Colonic mucosa (tissue), 4 donors: ENCODE measurements at regions not wholly inside any gene's neighbourhood (a gene's known extent, or its start where the extent isn't known, plus 50 kb on each side); places are given as distances from the start of the nearest gene placed in this dataset.

Experiments
- DNase-seq: peaks from one replicate; pipeline ENCODE4 v3.0.0-alpha.2; 2020
- H3K27ac ChIP-seq: fragments of 200-600 bp; one replicate; pipeline ENCODE4 v1.8.0; 2021
- H3K27me3 ChIP-seq: fragments of 200-600 bp; one replicate; pipeline ENCODE4 v1.8.0; 2021
- H3K36me3 ChIP-seq: fragments of 200-600 bp; one replicate; pipeline ENCODE4 v1.8.0; 2021
- H3K4me1 ChIP-seq: fragments of 200-600 bp; one replicate; pipeline ENCODE4 v1.8.0; 2021; ENCODE audit warnings: mild to moderate bottlenecking
- H3K4me3 ChIP-seq: fragments of 200-600 bp; one replicate; pipeline ENCODE4 v1.8.0; 2021
- H3K9ac ChIP-seq, 2 donors: one replicate each; pipeline ENCODE4 v1.7.0; 2013; ENCODE audit warnings: control low read depth in 2 of 2, low read depth in 2 of 2, low read length in 2 of 2
- H3K9me3 ChIP-seq: fragments of 200-600 bp; one replicate; pipeline ENCODE4 v1.8.0; 2021
- intact Hi-C: fragments of 100-400 bp; cut with DNase I; formaldehyde crosslinking; loops from one replicate; pipeline ENCODE4 v1.14.1; 2022
- TF ChIP-seq, protein P1 (sequence below): fragments of 200-600 bp; IDR thresholded peaks from one replicate; pipeline ENCODE4 v1.8.0; 2022; ENCODE audit warnings: antibody characterized with exemption, mild to moderate bottlenecking
- donor health status: healthy.
- donor health status: DM: no; HTN: no; CAD: no.
- donor health status: DM: no; HTN: no; CAD: no.

DNA sequence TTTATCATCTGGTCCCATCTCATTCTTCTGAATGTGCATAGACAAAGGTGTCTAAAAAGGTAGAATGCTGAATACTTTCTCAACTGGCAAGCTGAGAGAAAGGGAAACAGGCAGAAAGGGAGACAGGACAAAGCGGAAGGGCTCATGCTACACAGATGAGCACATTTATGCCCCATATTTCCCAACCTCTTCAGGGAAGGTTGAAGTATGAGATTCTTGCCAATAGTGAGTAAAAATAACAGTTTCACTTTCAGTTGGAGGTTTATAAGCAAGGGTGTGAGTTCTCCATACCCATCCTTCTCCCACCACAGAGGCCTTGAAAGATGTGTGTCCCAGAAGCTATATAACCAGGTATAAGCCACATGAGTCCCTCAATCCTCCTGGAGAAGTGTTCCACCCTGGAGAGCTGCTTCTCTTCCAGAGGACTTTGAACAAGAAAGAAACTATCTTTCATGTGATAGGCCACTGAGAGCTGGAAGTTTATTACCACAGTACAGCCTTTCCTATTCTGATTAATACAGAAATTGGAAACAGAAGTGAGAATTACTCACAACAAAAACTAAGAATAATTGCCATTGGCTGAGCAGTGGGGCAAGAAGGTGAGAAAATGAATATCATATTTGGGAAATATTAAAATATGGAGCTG, 709.4 kb upstream of the NR2F2 start:
- intact Hi-C loops, result no loop called here
- TF ChIP-seq, protein P1, sequence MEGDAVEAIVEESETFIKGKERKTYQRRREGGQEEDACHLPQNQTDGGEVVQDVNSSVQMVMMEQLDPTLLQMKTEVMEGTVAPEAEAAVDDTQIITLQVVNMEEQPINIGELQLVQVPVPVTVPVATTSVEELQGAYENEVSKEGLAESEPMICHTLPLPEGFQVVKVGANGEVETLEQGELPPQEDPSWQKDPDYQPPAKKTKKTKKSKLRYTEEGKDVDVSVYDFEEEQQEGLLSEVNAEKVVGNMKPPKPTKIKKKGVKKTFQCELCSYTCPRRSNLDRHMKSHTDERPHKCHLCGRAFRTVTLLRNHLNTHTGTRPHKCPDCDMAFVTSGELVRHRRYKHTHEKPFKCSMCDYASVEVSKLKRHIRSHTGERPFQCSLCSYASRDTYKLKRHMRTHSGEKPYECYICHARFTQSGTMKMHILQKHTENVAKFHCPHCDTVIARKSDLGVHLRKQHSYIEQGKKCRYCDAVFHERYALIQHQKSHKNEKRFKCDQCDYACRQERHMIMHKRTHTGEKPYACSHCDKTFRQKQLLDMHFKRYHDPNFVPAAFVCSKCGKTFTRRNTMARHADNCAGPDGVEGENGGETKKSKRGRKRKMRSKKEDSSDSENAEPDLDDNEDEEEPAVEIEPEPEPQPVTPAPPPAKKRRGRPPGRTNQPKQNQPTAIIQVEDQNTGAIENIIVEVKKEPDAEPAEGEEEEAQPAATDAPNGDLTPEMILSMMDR, result no peak
- Histone ChIP-seq H3K27me3 (no peaks in the 10 kb centered on the region), H3K9me3 (no peaks in the 10 kb centered on the region), H3K27ac (no peak overlapping the region), H3K4me1 (no peaks in the 10 kb centered on the region), H3K4me3 (no peak overlapping the region), H3K9ac (no peak overlapping the region), H3K36me3 (no peaks in the 10 kb centered on the region)
- DNase-seq, result no peak

DNA sequence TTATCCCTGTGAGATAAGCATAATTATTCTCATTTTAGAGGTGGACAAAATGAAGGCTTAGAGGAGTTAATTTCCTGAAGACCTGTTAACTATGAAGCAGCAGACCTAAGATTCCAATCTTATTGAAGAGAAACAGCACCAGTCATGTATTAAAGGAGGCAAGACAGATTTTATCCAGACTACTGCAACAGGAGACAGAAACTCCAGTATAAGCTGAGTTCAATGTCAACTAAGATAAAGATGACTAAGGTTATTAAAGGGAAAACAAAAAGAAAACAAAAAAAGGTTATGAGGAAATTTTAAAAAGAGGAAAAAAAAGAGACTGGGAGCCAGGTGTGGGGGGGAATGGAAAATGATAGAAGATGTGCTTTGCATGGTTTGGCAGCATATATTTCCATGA, 707.7 kb upstream of the NR2F2 start:
- no peaks in the 10 kb centered on the region for H3K36me3 ChIP-seq
- no peaks in the 10 kb centered on the region for H3K27me3 ChIP-seq
- intact Hi-C loops, result no loop called here
- no peak for DNase-seq
- H3K27ac ChIP-seq, result no peak overlapping the region
- H3K9me3 ChIP-seq, result no peaks in the 10 kb centered on the region
- TF ChIP-seq, protein P1, result no peak
- no peaks in the 10 kb centered on the region for H3K4me1 ChIP-seq
- H3K4me3 ChIP-seq, result no peak overlapping the region
- H3K9ac ChIP-seq, result no peak overlapping the region

DNA sequence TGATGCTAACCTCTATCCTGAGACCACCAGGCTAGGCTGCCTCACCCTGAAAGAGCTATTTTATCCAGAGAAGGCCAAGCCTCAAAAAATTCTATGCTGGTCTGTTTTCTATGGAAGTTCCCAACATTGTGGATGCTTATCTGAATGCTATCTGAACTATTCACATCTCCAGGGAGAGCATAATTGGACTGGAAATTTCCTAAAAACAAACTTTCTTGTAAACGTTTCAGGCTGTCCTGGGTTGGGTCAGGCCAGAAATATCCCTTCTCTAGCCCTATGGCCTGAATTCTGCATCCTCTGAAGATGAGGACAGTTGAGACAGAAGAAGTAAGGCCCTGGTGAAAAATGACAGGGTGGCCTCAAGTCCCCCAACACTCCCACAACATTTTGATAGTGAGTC, 706.4 kb upstream of the NR2F2 start:
- Histone ChIP-seq H3K9ac (no peak overlapping the region), H3K27ac (no peak overlapping the region), H3K4me1 (no peaks in the 10 kb centered on the region), H3K36me3 (no peaks in the 10 kb centered on the region), H3K27me3 (no peaks in the 10 kb centered on the region), H3K9me3 (no peaks in the 10 kb centered on the region), H3K4me3 (no peak overlapping the region)
- DNase-seq, result no peak
- intact Hi-C loops, result no loop called here
- TF ChIP-seq, protein P1, result no peak

DNA sequence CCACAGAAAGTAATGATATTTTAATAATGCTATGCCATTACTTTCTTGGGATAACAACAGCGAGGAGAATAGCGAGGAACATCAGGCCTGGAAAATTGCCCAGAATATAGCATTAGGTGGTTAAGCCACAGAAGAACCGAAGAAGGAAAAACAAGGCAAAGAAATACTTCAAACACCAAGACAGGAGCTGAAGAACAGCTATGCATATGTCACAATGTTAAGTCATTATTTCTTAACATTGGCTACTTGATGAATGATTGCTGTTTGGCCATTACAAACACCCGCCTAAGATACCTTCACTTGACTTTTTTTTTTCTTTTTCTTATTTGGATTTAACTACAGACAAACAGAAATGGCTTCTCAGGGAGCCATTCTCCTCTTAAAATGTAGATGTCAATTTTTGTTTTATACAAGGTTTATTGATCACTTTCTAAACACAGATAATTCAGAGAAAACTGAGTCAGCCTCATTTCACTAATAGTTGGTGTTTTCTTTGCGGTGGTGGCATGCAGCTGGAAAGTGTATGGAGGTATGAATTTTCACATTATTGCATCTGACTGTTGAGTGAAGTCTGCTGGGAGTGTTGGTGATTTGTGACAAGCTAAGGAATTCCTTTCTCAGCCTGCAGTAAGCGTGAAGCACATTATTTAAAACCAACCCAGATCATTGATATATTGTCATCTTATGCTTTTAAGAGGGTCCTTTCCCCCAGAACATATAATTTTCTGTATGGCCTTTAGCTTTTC, 705.7 kb upstream of the NR2F2 start:
- no peak overlapping the region for H3K9ac ChIP-seq
- no peaks in the 10 kb centered on the region for H3K27me3 ChIP-seq
- no peaks in the 10 kb centered on the region for H3K36me3 ChIP-seq
- no peaks in the 10 kb centered on the region for H3K9me3 ChIP-seq
- H3K27ac ChIP-seq, result no peak overlapping the region
- H3K4me1 ChIP-seq, result no peaks in the 10 kb centered on the region
- TF ChIP-seq, protein P1, result no peak
- no peak overlapping the region for H3K4me3 ChIP-seq
- intact Hi-C loops, result no loop called here
- no peak for DNase-seq

DNA sequence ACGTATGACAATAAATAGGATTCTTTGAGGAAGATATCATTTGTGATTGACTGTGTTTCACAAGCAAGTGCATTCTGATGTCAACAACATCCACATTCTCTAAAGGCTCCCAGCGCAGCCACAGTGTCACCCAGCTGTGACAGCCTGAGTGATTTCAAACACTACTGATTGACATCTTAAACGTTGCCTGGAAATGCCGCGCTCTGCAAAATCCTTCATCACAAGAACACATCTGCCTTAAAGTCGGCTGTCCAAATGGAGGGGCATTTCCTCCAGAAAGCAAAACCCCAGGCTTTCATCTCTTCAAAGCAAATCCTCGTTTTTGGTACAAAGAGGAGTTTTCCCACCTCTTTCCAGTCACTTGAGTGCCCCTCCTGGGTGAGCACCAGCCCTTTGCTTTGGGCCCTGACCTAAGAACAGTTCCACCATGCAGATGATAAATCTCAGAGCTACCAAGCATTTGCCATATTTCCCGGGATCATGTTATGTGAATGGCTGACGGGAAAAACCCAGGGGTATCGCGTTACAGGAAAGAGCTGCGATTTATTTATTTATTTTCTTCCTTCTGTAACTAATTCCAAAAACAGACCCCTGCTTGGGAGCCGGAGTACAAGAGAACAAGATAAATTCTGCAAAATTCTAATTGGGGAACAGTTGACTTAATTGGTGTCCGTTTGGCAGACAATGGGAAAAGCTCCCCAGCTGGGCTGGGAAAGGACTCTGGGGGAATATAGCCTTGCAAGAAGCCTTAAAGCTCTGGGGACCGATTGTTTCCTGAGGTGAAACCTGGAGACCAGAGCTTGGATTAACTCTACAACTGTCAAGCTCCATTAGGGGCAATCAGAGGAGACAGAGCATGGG, 703.8 kb upstream of the NR2F2 start:
- DNase-seq, result no peak
- no peak overlapping the region for H3K9ac ChIP-seq
- intact Hi-C loops, result no loop called here
- H3K27ac ChIP-seq, result no peak overlapping the region
- H3K9me3 ChIP-seq, result no peaks in the 10 kb centered on the region
- no peaks in the 10 kb centered on the region for H3K27me3 ChIP-seq
- TF ChIP-seq, protein P1, result no peak
- no peaks in the 10 kb centered on the region for H3K4me1 ChIP-seq
- H3K36me3 ChIP-seq, result no peaks in the 10 kb centered on the region
- H3K4me3 ChIP-seq, result no peak overlapping the region
